ENCODE measurements at regions not wholly inside any gene's neighbourhood (a gene's known extent, or its start where the extent isn't known, plus 50 kb on each side); places are given as distances from the start of the nearest gene placed in this dataset.

DNA sequence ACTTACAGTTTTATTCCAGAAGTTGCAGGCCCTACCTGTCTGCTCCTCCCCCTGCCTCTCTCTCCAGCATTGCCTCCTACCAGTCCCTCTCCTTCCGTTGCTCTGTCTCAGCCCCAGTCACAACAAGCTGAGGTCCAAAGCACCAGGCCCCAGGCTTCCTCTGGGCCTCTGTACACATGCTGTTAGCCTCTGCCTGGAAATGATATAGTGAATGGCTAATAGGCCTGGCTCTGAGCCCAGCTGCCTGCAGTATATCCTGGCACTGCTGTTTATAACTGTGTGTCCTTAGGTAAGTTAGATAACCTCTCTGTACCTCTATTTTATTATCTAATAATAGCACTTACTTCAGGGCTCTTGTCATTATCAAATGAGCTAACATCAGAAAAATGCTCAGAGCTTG, 114.9 kb upstream of the PWP1 start:
- TF ChIP-seq POLR2AphosphoS5 (IDR thresholded peaks at IDR 0.05; ENCODE audit: low read depth, low read length), result no peak
- no peak for TF ChIP-seq SIN3A (IDR thresholded peaks at IDR 0.05; ENCODE audit: borderline replicate concordance, insufficient read depth, low read length)
- TF ChIP-seq FOXP2 (optimal IDR thresholded peaks at IDR 0.05; ENCODE audit: borderline replicate concordance, extremely low read depth, extremely low read length, insufficient read depth), result no peak
- no peak for TF ChIP-seq TAF1 (IDR thresholded peaks at IDR 0.05; ENCODE audit: borderline replicate concordance, insufficient read depth, low read length)
- no peak for TF ChIP-seq REST (IDR thresholded peaks at IDR 0.05; ENCODE audit: insufficient read depth in 1 of 2, low read depth in 2 of 2, low read length in 2 of 2)

DNA sequence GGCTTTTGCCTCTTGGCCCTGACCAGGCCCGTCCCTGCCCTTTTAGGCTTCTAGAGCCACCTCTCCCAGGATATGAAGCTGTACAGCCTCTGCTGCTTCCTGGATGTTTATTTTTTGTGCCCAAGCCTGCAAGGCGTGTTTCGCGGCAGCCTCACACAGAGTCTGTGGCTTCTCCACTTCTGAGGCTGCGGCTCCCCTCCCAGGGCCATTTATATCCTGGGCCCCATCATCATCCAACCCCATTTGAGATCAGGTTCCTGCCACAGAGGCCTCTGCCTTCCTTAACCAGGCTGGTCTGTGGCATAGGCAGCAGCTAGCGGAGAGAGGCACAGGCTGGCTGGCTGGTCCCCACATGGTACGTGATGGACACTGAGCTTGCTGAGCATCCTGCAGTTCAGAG, 114.1 kb upstream of the PWP1 start:
- TF ChIP-seq TAF1 (IDR thresholded peaks at IDR 0.05; ENCODE audit: borderline replicate concordance, insufficient read depth, low read length) (no peak), REST (IDR thresholded peaks at IDR 0.05; ENCODE audit: insufficient read depth in 1 of 2, low read depth in 2 of 2, low read length in 2 of 2) (no peak), POLR2AphosphoS5 (IDR thresholded peaks at IDR 0.05; ENCODE audit: low read depth, low read length) (no peak), SIN3A (IDR thresholded peaks at IDR 0.05; ENCODE audit: borderline replicate concordance, insufficient read depth, low read length) (no peak), FOXP2 (optimal IDR thresholded peaks at IDR 0.05; ENCODE audit: borderline replicate concordance, extremely low read depth, extremely low read length, insufficient read depth) (no peak)

- TF ChIP-seq REST (IDR thresholded peaks at IDR 0.05; ENCODE audit: insufficient read depth in 1 of 2, low read depth in 2 of 2, low read length in 2 of 2), result no peak
- no peak for TF ChIP-seq SIN3A (IDR thresholded peaks at IDR 0.05; ENCODE audit: borderline replicate concordance, insufficient read depth, low read length)
- TF ChIP-seq TAF1 (IDR thresholded peaks at IDR 0.05; ENCODE audit: borderline replicate concordance, insufficient read depth, low read length), result no peak
- TF ChIP-seq FOXP2 (optimal IDR thresholded peaks at IDR 0.05; ENCODE audit: borderline replicate concordance, extremely low read depth, extremely low read length, insufficient read depth), result no peak
- TF ChIP-seq POLR2AphosphoS5 (IDR thresholded peaks at IDR 0.05; ENCODE audit: low read depth, low read length), result no peak
Observed at GRCh38 chr12:107574691-107575090, 110.9 kb upstream of the PWP1 start.

DNA sequence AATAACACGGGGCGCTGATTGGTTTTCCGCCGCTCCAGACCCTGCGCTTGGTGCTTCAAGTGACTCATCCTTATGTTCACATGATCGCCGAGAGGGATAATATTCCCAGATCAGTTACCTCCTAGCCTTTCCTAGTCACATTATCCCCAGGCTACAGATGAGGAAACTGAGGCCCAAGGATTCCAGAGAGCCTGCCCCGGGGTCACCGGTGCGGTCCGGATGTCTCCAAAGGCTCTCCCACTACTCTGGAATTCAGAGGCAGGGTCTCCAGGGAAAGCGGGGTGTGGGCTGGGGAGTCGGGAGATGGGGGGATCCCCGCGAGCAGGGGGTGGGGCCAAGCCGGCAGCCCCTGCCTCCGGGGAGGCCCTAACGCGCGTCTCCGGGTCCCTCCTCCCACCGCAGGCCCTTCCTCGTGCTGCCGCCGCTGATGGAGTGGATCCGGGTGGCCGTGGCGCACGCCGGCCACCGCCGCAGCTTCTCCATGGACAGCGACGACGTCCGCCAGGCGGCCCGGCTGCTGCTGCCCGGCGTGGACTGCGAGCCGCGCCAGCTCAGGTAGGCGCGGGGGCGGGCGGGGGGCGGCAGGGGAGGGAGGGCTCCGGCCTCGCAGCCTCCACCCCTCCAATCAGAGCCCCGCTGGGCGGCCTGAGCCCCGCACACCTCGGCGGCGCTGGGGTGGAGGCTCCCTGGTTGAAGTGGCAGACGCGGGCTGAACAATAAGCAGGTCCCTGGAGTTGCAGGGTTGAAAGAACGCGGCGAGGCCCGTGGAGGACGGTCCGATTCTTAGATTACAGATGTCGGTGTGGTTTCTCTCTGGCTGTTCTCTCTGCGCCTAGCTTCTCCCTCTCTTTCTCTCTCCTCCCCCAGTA, 104.6 kb upstream of the PWP1 start:
- TF ChIP-seq TAF1 (IDR thresholded peaks at IDR 0.05; ENCODE audit: borderline replicate concordance, insufficient read depth, low read length) (no peak), REST (IDR thresholded peaks at IDR 0.05; ENCODE audit: insufficient read depth in 1 of 2, low read depth in 2 of 2, low read length in 2 of 2) (no peak), FOXP2 (optimal IDR thresholded peaks at IDR 0.05; ENCODE audit: borderline replicate concordance, extremely low read depth, extremely low read length, insufficient read depth) (no peak), POLR2AphosphoS5 (IDR thresholded peaks at IDR 0.05; ENCODE audit: low read depth, low read length) (no peak), SIN3A (IDR thresholded peaks at IDR 0.05; ENCODE audit: borderline replicate concordance, insufficient read depth, low read length) (no peak)
